ENCODE measurements at regions not wholly inside any gene's neighbourhood (a gene's known extent, or its start where the extent isn't known, plus 50 kb on each side); places are given as distances from the start of the nearest gene placed in this dataset.
"Not testable (repeated sequence)": the region's sequence is repeated elsewhere in the genome, so short reads cannot be mapped to it uniquely, and the experiment has no call there.

GRCh38 chr1:177640687-177641086 is 329.2 kb downstream of the SEC16B start:
- no peaks in the 10 kb centered on the region for H3K79me2 ChIP-seq (ENCODE audit: control insufficient read depth, low read length)
- no peak overlapping the region for H3K27ac ChIP-seq (ENCODE audit: low read depth, low read length)
- TF ChIP-seq CTCF (IDR thresholded peaks at IDR 0.05; ENCODE audit: low read depth, low read length, poor library complexity, severe bottlenecking) = no peak
- no peak for TF ChIP-seq EZH2phosphoT487 (IDR thresholded peaks at IDR 0.05; ENCODE audit: borderline replicate concordance, low read length)
- H3K36me3 ChIP-seq (ENCODE audit: control insufficient read depth, low read length) = no peaks in the 10 kb centered on the region
- H4K20me1 ChIP-seq (ENCODE audit: control insufficient read depth, insufficient read depth, low read depth, low read length) = no peaks in the 10 kb centered on the region
- H3K4me1 ChIP-seq (ENCODE audit: control insufficient read depth, low read length) = no peaks in the 10 kb centered on the region
- no peak overlapping the region for H3K4me2 ChIP-seq (ENCODE audit: low read length)
- H3K27me3 ChIP-seq (ENCODE audit: control insufficient read depth, low read length) = no peaks in the 10 kb centered on the region
- H3F3A ChIP-seq (ENCODE audit: control insufficient read depth, insufficient read depth) = no peaks in the 10 kb centered on the region
- H3K9me3 ChIP-seq (ENCODE audit: control insufficient read depth, insufficient read depth, low read length) = no peaks in the 10 kb centered on the region
- no peaks in the 10 kb centered on the region for H3K9me2 ChIP-seq (replicated peaks; ENCODE audit: control insufficient read depth, low read length)
- H3K4me3 ChIP-seq (ENCODE audit: low read length) = no peak overlapping the region

GRCh38 chr1:177634151-177634550 is 335.7 kb downstream of the SEC16B start:
- H4K20me1 ChIP-seq (ENCODE audit: control insufficient read depth, insufficient read depth, low read depth, low read length); H3K9me2 ChIP-seq (replicated peaks; ENCODE audit: control insufficient read depth, low read length); H3K4me2 ChIP-seq (ENCODE audit: low read length); H3K27ac ChIP-seq (ENCODE audit: low read depth, low read length); H3K27me3 ChIP-seq (ENCODE audit: control insufficient read depth, low read length); H3K4me3 ChIP-seq (ENCODE audit: low read length); H3K36me3 ChIP-seq (ENCODE audit: control insufficient read depth, low read length); H3F3A ChIP-seq (ENCODE audit: control insufficient read depth, insufficient read depth); H3K79me2 ChIP-seq (ENCODE audit: control insufficient read depth, low read length); H3K9me3 ChIP-seq (ENCODE audit: control insufficient read depth, insufficient read depth, low read length); H3K4me1 ChIP-seq (ENCODE audit: control insufficient read depth, low read length): not testable (repeated sequence)

- no peaks in the 10 kb centered on the region for H3K4me1 ChIP-seq (ENCODE audit: control insufficient read depth, low read length)
- no peaks in the 10 kb centered on the region for H4K20me1 ChIP-seq (ENCODE audit: control insufficient read depth, insufficient read depth, low read depth, low read length)
- H3K27me3 ChIP-seq (ENCODE audit: control insufficient read depth, low read length) = no peaks in the 10 kb centered on the region
- no peaks in the 10 kb centered on the region for H3K9me3 ChIP-seq (ENCODE audit: control insufficient read depth, insufficient read depth, low read length)
- H3K36me3 ChIP-seq (ENCODE audit: control insufficient read depth, low read length) = no peaks in the 10 kb centered on the region
- H3K4me3 ChIP-seq (ENCODE audit: low read length) = no peak overlapping the region
- H3K27ac ChIP-seq (ENCODE audit: low read depth, low read length) = no peak overlapping the region
- no peak overlapping the region for H3K4me2 ChIP-seq (ENCODE audit: low read length)
- H3K79me2 ChIP-seq (ENCODE audit: control insufficient read depth, low read length) = no peaks in the 10 kb centered on the region
- no peaks in the 10 kb centered on the region for H3K9me2 ChIP-seq (replicated peaks; ENCODE audit: control insufficient read depth, low read length)
- H3F3A ChIP-seq (ENCODE audit: control insufficient read depth, insufficient read depth) = no peaks in the 10 kb centered on the region
- no peak for TF ChIP-seq EZH2phosphoT487 (IDR thresholded peaks at IDR 0.05; ENCODE audit: borderline replicate concordance, low read length)
- TF ChIP-seq CTCF (IDR thresholded peaks at IDR 0.05; ENCODE audit: low read depth, low read length, poor library complexity, severe bottlenecking) = no peak
These were observed 336.8 kb downstream of the SEC16B start for GRCh38 chr1:177632923-177633615.

- Histone ChIP-seq H3K9me3 (ENCODE audit: control insufficient read depth, insufficient read depth, low read length) (no peaks in the 10 kb centered on the region), H3K4me1 (ENCODE audit: control insufficient read depth, low read length) (no peaks in the 10 kb centered on the region), H3F3A (ENCODE audit: control insufficient read depth, insufficient read depth) (no peaks in the 10 kb centered on the region), H3K9me2 (replicated peaks; ENCODE audit: control insufficient read depth, low read length) (no peaks in the 10 kb centered on the region), H3K79me2 (ENCODE audit: control insufficient read depth, low read length) (no peaks in the 10 kb centered on the region), H3K4me2 (ENCODE audit: low read length) (no peak overlapping the region), H3K36me3 (ENCODE audit: control insufficient read depth, low read length) (no peaks in the 10 kb centered on the region), H3K4me3 (ENCODE audit: low read length) (no peak overlapping the region), H4K20me1 (ENCODE audit: control insufficient read depth, insufficient read depth, low read depth, low read length) (no peaks in the 10 kb centered on the region), H3K27ac (ENCODE audit: low read depth, low read length) (no peak overlapping the region), H3K27me3 (ENCODE audit: control insufficient read depth, low read length) (no peaks in the 10 kb centered on the region)
- no peak for TF ChIP-seq EZH2phosphoT487 (IDR thresholded peaks at IDR 0.05; ENCODE audit: borderline replicate concordance, low read length)
These were observed 338.1 kb downstream of the SEC16B start for GRCh38 chr1:177631770-177632169.

All from DOHH2 (cell line).